PC-3 (cell line): ENCODE measurements at regions not wholly inside any gene's neighbourhood (a gene's known extent, or its start where the extent isn't known, plus 50 kb on each side); places are given as distances from the start of the nearest gene placed in this dataset.
A peak's percentile ranks its signal among the peaks of the same experiment; 100 is the strongest.

Experiments used
- ATAC-seq: fragments of 200-7000 bp; cut with Tn5 transposase; 2 replicates; pipeline ENCODE4 v1.9.1; 2020; ENCODE audit warnings: mild to moderate bottlenecking, moderate library complexity
- BruUV-seq: library from RNA; stranded (reverse); fragments of 400-500 nt; replicated peaks from 2 replicates; lab custom pipeline; 2021; lab: Mats Ljungman, UMichigan
- CTCF ChIA-PET: fragments of 300-600 bp; sonication (Branson Sonifier 250); formaldehyde crosslinking; loops from one replicate; lab custom pipeline; 2022; ENCODE audit warnings: antibody characterized with exemption; lab: Charles Lee
- POLR2A ChIA-PET: fragments of 300-600 bp; sonication (Branson Sonifier 250); formaldehyde crosslinking; loops from one replicate; lab custom pipeline; 2022; ENCODE audit warnings: antibody characterized with exemption; ENCODE audit not compliant: unreplicated experiment; lab: Charles Lee
- DNase-seq: peaks from one replicate; pipeline ENCODE4 v3.0.0-alpha.2; 2015
- H2AFZ ChIP-seq: fragments of 300-600 bp; sonication (generic); 2 replicates; pipeline ENCODE4 v1.6.0; 2016; ENCODE audit warnings: antibody characterized with exemption, low read length
- H3F3A ChIP-seq: fragments of 300-600 bp; sonication (generic); one replicate; pipeline ENCODE4 v1.6.0; 2017; ENCODE audit warnings: antibody characterized with exemption, low read length, control low read depth, mild to moderate bottlenecking; ENCODE audit not compliant: unreplicated experiment
- H3K27ac ChIP-seq: fragments of 300-600 bp; sonication (generic); 2 replicates; pipeline ENCODE4 v1.5.1; 2016; ENCODE audit warnings: mild to moderate bottlenecking, low read length
- H3K27me3 ChIP-seq: fragments of 300-600 bp; sonication (generic); 2 replicates; pipeline ENCODE4 v1.6.1; 2016; ENCODE audit warnings: low read length, mixed read lengths
- H3K36me3 ChIP-seq: fragments of 300-600 bp; sonication (generic); 2 replicates; pipeline ENCODE4 v1.6.1; 2016; ENCODE audit warnings: low read depth, mixed run types, low read length, mixed read lengths
- H3K4me1 ChIP-seq: fragments of 300-600 bp; sonication (generic); 2 replicates; pipeline ENCODE4 v1.5.1; 2016; ENCODE audit warnings: low read length; ENCODE audit not compliant: insufficient read depth
- H3K4me2 ChIP-seq: fragments of 300-600 bp; sonication (generic); 2 replicates; pipeline ENCODE4 v1.6.0; 2016; ENCODE audit warnings: low read length
- H3K4me3 ChIP-seq: fragments of 300-600 bp; sonication (generic); 2 replicates; pipeline ENCODE4 v1.5.1; 2016; ENCODE audit warnings: mild to moderate bottlenecking, low read length, mixed read lengths
- H3K79me2 ChIP-seq: fragments of 300-600 bp; sonication (generic); 2 replicates; pipeline ENCODE4 v1.6.1; 2017; ENCODE audit warnings: low read length, mixed read lengths
- H3K9ac ChIP-seq: fragments of 300-600 bp; sonication (generic); 2 replicates; pipeline ENCODE4 v1.6.0; 2016; ENCODE audit warnings: mild to moderate bottlenecking, low read length
- H3K9me2 ChIP-seq: fragments of 300-600 bp; sonication (generic); replicated peaks from 2 replicates; pipeline ENCODE4 v1.6.1; 2016; ENCODE audit warnings: mixed run types, low read length, mixed read lengths
- H3K9me3 ChIP-seq: fragments of 300-600 bp; sonication (generic); 2 replicates; pipeline ENCODE4 v1.6.1; 2016; ENCODE audit warnings: low read length, mixed read lengths
- H4K20me1 ChIP-seq: fragments of 300-600 bp; sonication (generic); 2 replicates; pipeline ENCODE4 v1.6.1; 2016; ENCODE audit warnings: low read length, mixed read lengths
- CTCF ChIP-seq: fragments of 300-600 bp; sonication (generic); conservative IDR thresholded peaks from 2 replicates; pipeline ENCODE4 v1.5.1; 2017; ENCODE audit warnings: antibody characterized with exemption, low read depth, mild to moderate bottlenecking, low read length
- EZH2 ChIP-seq: fragments of 300-600 bp; sonication (generic); IDR thresholded peaks from one replicate; pipeline ENCODE4 v1.6.1; 2017; ENCODE audit warnings: antibody characterized with exemption, mild to moderate bottlenecking, low read length; ENCODE audit not compliant: unreplicated experiment
- EZH2phosphoT487 ChIP-seq: fragments of 300-600 bp; sonication (generic); IDR thresholded peaks from 2 replicates; pipeline ENCODE4 v1.6.1; 2018; ENCODE audit warnings: mild to moderate bottlenecking, antibody characterized with exemption, low read length, borderline replicate concordance
- intact Hi-C: fragments of 100-400 bp; cut with micrococcal nuclease; formaldehyde crosslinking; loops from 2 replicates; pipeline ENCODE4 v1.9.0; 2023

GRCh38 chr6:105784179-105784578 lies 302.0 kb upstream of the PRDM1 start:
- no peak for DNase-seq
- no peaks in the 10 kb centered on the region for H3F3A ChIP-seq
- H3K9me3 ChIP-seq: no peaks in the 10 kb centered on the region
- no TSS peak for BruUV-seq
- H3K79me2 ChIP-seq: no peaks in the 10 kb centered on the region
- no peaks in the 10 kb centered on the region for H3K36me3 ChIP-seq
- TF ChIP-seq EZH2 (no peak), CTCF (no peak), EZH2phosphoT487 (no peak)
- intact Hi-C loops: no loop called here
- H3K9me2 ChIP-seq: no peaks in the 10 kb centered on the region
- H3K4me2 ChIP-seq: no peak overlapping the region
- no peaks in the 10 kb centered on the region for H3K27me3 ChIP-seq
- no peak for ATAC-seq
- no peak overlapping the region for H3K9ac ChIP-seq
- H2AFZ ChIP-seq: no peak overlapping the region
- no peak overlapping the region for H3K27ac ChIP-seq
- no peak overlapping the region for H3K4me3 ChIP-seq
- H4K20me1 ChIP-seq: no peaks in the 10 kb centered on the region
- ChIA-PET POLR2A (interaction anchor here (0.9 kb wide), 1 partner anchor 13 kb away, joined by 4 read pairs; no protein-coding TSS in a partner anchor), CTCF (no interaction called here)
- peaks cover 8% of the 10 kb centered on the region; the same call in 1 of the 2 replicates for H3K4me1 ChIP-seq

GRCh38 chr6:105783333-105783935 lies 302.7 kb upstream of the PRDM1 start:
- Histone ChIP-seq H3K27me3 (no peaks in the 10 kb centered on the region), H3K36me3 (no peaks in the 10 kb centered on the region), H3K4me2 (no peak overlapping the region), H3K4me1 (peaks cover 8% of the 10 kb centered on the region; the same call in 1 of the 2 replicates), H3K4me3 (no peak overlapping the region), H3K9me2 (no peaks in the 10 kb centered on the region), H4K20me1 (no peaks in the 10 kb centered on the region), H3K27ac (no peak overlapping the region), H3K9me3 (no peaks in the 10 kb centered on the region), H3F3A (no peaks in the 10 kb centered on the region), H3K9ac (no peak overlapping the region), H3K79me2 (no peaks in the 10 kb centered on the region), H2AFZ (no peak overlapping the region)
- no peak for DNase-seq
- POLR2A ChIA-PET: no interaction called here
- CTCF ChIA-PET: no interaction called here
- ATAC-seq: no peak
- intact Hi-C loops: no loop called here
- BruUV-seq: no TSS peak
- TF ChIP-seq CTCF: no peak
- TF ChIP-seq EZH2: no peak
- TF ChIP-seq EZH2phosphoT487: no peak

GRCh38 chr6:105781915-105782314 lies 304.2 kb upstream of the PRDM1 start:
- H3K4me1 ChIP-seq: peaks cover 8% of the 10 kb centered on the region; the same call in 1 of the 2 replicates
- no peak overlapping the region for H3K4me3 ChIP-seq
- CTCF ChIA-PET: no interaction called here
- H3K4me2 ChIP-seq: no peak overlapping the region
- peak overlapping the region; percentile 11; the same call in 1 of the 2 replicates for H3K27ac ChIP-seq
- H3K9me3 ChIP-seq: no peaks in the 10 kb centered on the region
- no peaks in the 10 kb centered on the region for H3K9me2 ChIP-seq
- DNase-seq: no peak
- no peak overlapping the region for H3K9ac ChIP-seq
- no peak overlapping the region for H2AFZ ChIP-seq
- H3F3A ChIP-seq: no peaks in the 10 kb centered on the region
- no peaks in the 10 kb centered on the region for H3K27me3 ChIP-seq
- intact Hi-C loops: no loop called here
- no peaks in the 10 kb centered on the region for H3K79me2 ChIP-seq
- BruUV-seq: no TSS peak
- H3K36me3 ChIP-seq: no peaks in the 10 kb centered on the region
- no peaks in the 10 kb centered on the region for H4K20me1 ChIP-seq
- ATAC-seq: no peak
- POLR2A ChIA-PET: no interaction called here
- TF ChIP-seq CTCF (no peak), EZH2 (no peak), EZH2phosphoT487 (no peak)
